ENCODE measurements at regions not wholly inside any gene's neighbourhood (a gene's known extent, or its start where the extent isn't known, plus 50 kb on each side); places are given as distances from the start of the nearest gene placed in this dataset.
A peak's percentile ranks its signal among the peaks of the same experiment; 100 is the strongest.

- Histone ChIP-seq H3K9ac (ENCODE audit: low read length) (no peak overlapping the region), H3K27me3 (ENCODE audit: insufficient read depth, low read length, poor library complexity) (no peaks in the 10 kb centered on the region), H3K4me2 (ENCODE audit: low read length) (no peak overlapping the region), H3K4me1 (ENCODE audit: control insufficient read depth, low read depth, low read length) (no peaks in the 10 kb centered on the region), H3K4ac (ENCODE audit: low read depth, low read length) (no peak overlapping the region), H3K4me3 (ENCODE audit: low read length) (no peak overlapping the region), H3K79me2 (ENCODE audit: control insufficient read depth, insufficient read depth, low read length) (no peaks in the 10 kb centered on the region), H3K79me1 (ENCODE audit: low read length) (no peaks in the 10 kb centered on the region), H2BK15ac (replicated peaks; ENCODE audit: low read depth) (no peak overlapping the region), H4K5ac (ENCODE audit: low read length) (no peak overlapping the region), H2BK5ac (ENCODE audit: low read length) (no peak overlapping the region), H3K18ac (ENCODE audit: low read length) (no peak overlapping the region), H2AK5ac (ENCODE audit: low read length) (no peak overlapping the region), H3K56ac (ENCODE audit: low read length) (no peak overlapping the region), H3K27ac (ENCODE audit: low read depth, low read length) (no peak overlapping the region), H4K8ac (ENCODE audit: low read depth, low read length) (no peak overlapping the region), H3K36me3 (ENCODE audit: control insufficient read depth, insufficient read depth, low read length) (no peaks in the 10 kb centered on the region), H3K23ac (ENCODE audit: low read length) (no peak overlapping the region), H2BK120ac (ENCODE audit: low read depth, low read length) (no peak overlapping the region)
- DNase-seq, result no peak
- no CpG with 5 or more reads among the region's 7 CpGs for WGBS (ENCODE audit: extremely low coverage, insufficient coverage, low lambda C conversion rate)
Observed at GRCh38 chr6:99092461-99092860, 144.7 kb upstream of the FBXL4 start.

- H3K79me1 ChIP-seq (ENCODE audit: low read length), result no peaks in the 10 kb centered on the region
- H4K8ac ChIP-seq (ENCODE audit: low read depth, low read length), result no peak overlapping the region
- no peak overlapping the region for H2BK15ac ChIP-seq (replicated peaks; ENCODE audit: low read depth)
- H2AK5ac ChIP-seq (ENCODE audit: low read length), result no peak overlapping the region
- no peak overlapping the region for H3K9ac ChIP-seq (ENCODE audit: low read length)
- no peak for DNase-seq
- H3K36me3 ChIP-seq (ENCODE audit: control insufficient read depth, insufficient read depth, low read length), result no peaks in the 10 kb centered on the region
- H3K79me2 ChIP-seq (ENCODE audit: control insufficient read depth, insufficient read depth, low read length), result no peaks in the 10 kb centered on the region
- no peak overlapping the region for H3K23ac ChIP-seq (ENCODE audit: low read length)
- no peak overlapping the region for H3K4me2 ChIP-seq (ENCODE audit: low read length)
- H3K27me3 ChIP-seq (ENCODE audit: insufficient read depth, low read length, poor library complexity), result no peaks in the 10 kb centered on the region
- no peak overlapping the region for H4K5ac ChIP-seq (ENCODE audit: low read length)
- no CpG with 5 or more reads among the region's 5 CpGs for WGBS (ENCODE audit: extremely low coverage, insufficient coverage, low lambda C conversion rate)
- no peak overlapping the region for H3K27ac ChIP-seq (ENCODE audit: low read depth, low read length)
- no peak overlapping the region for H3K56ac ChIP-seq (ENCODE audit: low read length)
- no peak overlapping the region for H2BK120ac ChIP-seq (ENCODE audit: low read depth, low read length)
- no peak overlapping the region for H2BK5ac ChIP-seq (ENCODE audit: low read length)
- H3K18ac ChIP-seq (ENCODE audit: low read length), result no peak overlapping the region
- H3K4me1 ChIP-seq (ENCODE audit: control insufficient read depth, low read depth, low read length), result peaks cover under 1% of the 10 kb centered on the region
- H3K4me3 ChIP-seq (ENCODE audit: low read length), result no peak overlapping the region
- H3K4ac ChIP-seq (ENCODE audit: low read depth, low read length), result no peak overlapping the region
Observed at GRCh38 chr6:99091985-99092384, 144.2 kb upstream of the FBXL4 start.

GRCh38 chr6:99080191-99080590 lies 132.4 kb upstream of the FBXL4 start:
- no peaks in the 10 kb centered on the region for H3K27me3 ChIP-seq (ENCODE audit: insufficient read depth, low read length, poor library complexity)

GRCh38 chr6:99079058-99079457 lies 131.3 kb upstream of the FBXL4 start:
- Histone ChIP-seq H3K79me2 (ENCODE audit: control insufficient read depth, insufficient read depth, low read length) (no peaks in the 10 kb centered on the region), H3K4me2 (ENCODE audit: low read length) (no peak overlapping the region), H3K27me3 (ENCODE audit: insufficient read depth, low read length, poor library complexity) (no peaks in the 10 kb centered on the region), H3K4ac (ENCODE audit: low read depth, low read length) (no peak overlapping the region), H3K36me3 (ENCODE audit: control insufficient read depth, insufficient read depth, low read length) (no peaks in the 10 kb centered on the region), H2BK120ac (ENCODE audit: low read depth, low read length) (no peak overlapping the region), H2AK5ac (ENCODE audit: low read length) (no peak overlapping the region), H4K8ac (ENCODE audit: low read depth, low read length) (no peak overlapping the region), H3K4me1 (ENCODE audit: control insufficient read depth, low read depth, low read length) (no peaks in the 10 kb centered on the region), H3K9ac (ENCODE audit: low read length) (no peak overlapping the region), H2BK5ac (ENCODE audit: low read length) (no peak overlapping the region), H3K79me1 (ENCODE audit: low read length) (no peaks in the 10 kb centered on the region), H2BK15ac (replicated peaks; ENCODE audit: low read depth) (no peak overlapping the region), H3K27ac (ENCODE audit: low read depth, low read length) (no peak overlapping the region), H3K18ac (ENCODE audit: low read length) (no peak overlapping the region), H3K23ac (ENCODE audit: low read length) (no peak overlapping the region), H3K56ac (ENCODE audit: low read length) (no peak overlapping the region), H3K4me3 (ENCODE audit: low read length) (no peak overlapping the region), H4K5ac (ENCODE audit: low read length) (no peak overlapping the region)
- DNase-seq, result no peak
- no CpG with 5 or more reads among the region's 2 CpGs for WGBS (ENCODE audit: extremely low coverage, insufficient coverage, low lambda C conversion rate)

More at GRCh38 chr6:99080191-99080590, 132.4 kb upstream of the FBXL4 start:
- H3K4me3 ChIP-seq (ENCODE audit: low read length), result no peak overlapping the region
- no peak overlapping the region for H2BK5ac ChIP-seq (ENCODE audit: low read length)
- H4K8ac ChIP-seq (ENCODE audit: low read depth, low read length), result no peak overlapping the region
- no peak overlapping the region for H2BK15ac ChIP-seq (replicated peaks; ENCODE audit: low read depth)
- no peak overlapping the region for H3K18ac ChIP-seq (ENCODE audit: low read length)
- H3K4me1 ChIP-seq (ENCODE audit: control insufficient read depth, low read depth, low read length), result no peaks in the 10 kb centered on the region
- no peak overlapping the region for H3K27ac ChIP-seq (ENCODE audit: low read depth, low read length)
- no peak overlapping the region for H3K4me2 ChIP-seq (ENCODE audit: low read length)
- DNase-seq, result no peak
- no peaks in the 10 kb centered on the region for H3K36me3 ChIP-seq (ENCODE audit: control insufficient read depth, insufficient read depth, low read length)
- H3K23ac ChIP-seq (ENCODE audit: low read length), result no peak overlapping the region
- no peak overlapping the region for H3K4ac ChIP-seq (ENCODE audit: low read depth, low read length)
- no peaks in the 10 kb centered on the region for H3K79me1 ChIP-seq (ENCODE audit: low read length)
- H2BK120ac ChIP-seq (ENCODE audit: low read depth, low read length), result no peak overlapping the region
- no CpG with 5 or more reads among the region's 2 CpGs for WGBS (ENCODE audit: extremely low coverage, insufficient coverage, low lambda C conversion rate)
- H3K9ac ChIP-seq (ENCODE audit: low read length), result no peak overlapping the region
- no peak overlapping the region for H4K5ac ChIP-seq (ENCODE audit: low read length)
- H3K56ac ChIP-seq (ENCODE audit: low read length), result no peak overlapping the region
- H3K79me2 ChIP-seq (ENCODE audit: control insufficient read depth, insufficient read depth, low read length), result no peaks in the 10 kb centered on the region
- no peak overlapping the region for H2AK5ac ChIP-seq (ENCODE audit: low read length)

GRCh38 chr6:99073223-99073622 lies 125.5 kb upstream of the FBXL4 start:
- Histone ChIP-seq H3K36me3 (ENCODE audit: control insufficient read depth, insufficient read depth, low read length) (no peaks in the 10 kb centered on the region), H2BK120ac (ENCODE audit: low read depth, low read length) (no peak overlapping the region), H3K4ac (ENCODE audit: low read depth, low read length) (no peak overlapping the region), H3K27me3 (ENCODE audit: insufficient read depth, low read length, poor library complexity) (no peaks in the 10 kb centered on the region), H4K5ac (ENCODE audit: low read length) (no peak overlapping the region), H3K9ac (ENCODE audit: low read length) (no peak overlapping the region), H3K27ac (ENCODE audit: low read depth, low read length) (no peak overlapping the region), H3K4me1 (ENCODE audit: control insufficient read depth, low read depth, low read length) (no peaks in the 10 kb centered on the region), H2BK5ac (ENCODE audit: low read length) (no peak overlapping the region), H3K79me2 (ENCODE audit: control insufficient read depth, insufficient read depth, low read length) (no peaks in the 10 kb centered on the region), H3K4me2 (ENCODE audit: low read length) (no peak overlapping the region), H4K8ac (ENCODE audit: low read depth, low read length) (peak overlapping the region; percentile 39), H3K56ac (ENCODE audit: low read length) (no peak overlapping the region), H3K4me3 (ENCODE audit: low read length) (no peak overlapping the region), H2BK15ac (replicated peaks; ENCODE audit: low read depth) (no peak overlapping the region), H3K23ac (ENCODE audit: low read length) (no peak overlapping the region), H3K18ac (ENCODE audit: low read length) (no peak overlapping the region), H2AK5ac (ENCODE audit: low read length) (no peak overlapping the region), H3K79me1 (ENCODE audit: low read length) (no peaks in the 10 kb centered on the region)
- no peak for DNase-seq
- WGBS (ENCODE audit: extremely low coverage, insufficient coverage, low lambda C conversion rate), result no CpG with 5 or more reads among the region's 4 CpGs

GRCh38 chr6:99066044-99066443 lies 118.3 kb upstream of the FBXL4 start:
- no peak overlapping the region for H3K4me3 ChIP-seq (ENCODE audit: low read length)
- no peak overlapping the region for H4K8ac ChIP-seq (ENCODE audit: low read depth, low read length)

More at GRCh38 chr6:99066044-99066443, 118.3 kb upstream of the FBXL4 start:
- Histone ChIP-seq H3K79me1 (ENCODE audit: low read length) (no peaks in the 10 kb centered on the region), H3K27me3 (ENCODE audit: insufficient read depth, low read length, poor library complexity) (no peaks in the 10 kb centered on the region), H4K5ac (ENCODE audit: low read length) (no peak overlapping the region), H3K56ac (ENCODE audit: low read length) (no peak overlapping the region), H3K18ac (ENCODE audit: low read length) (no peak overlapping the region), H3K4ac (ENCODE audit: low read depth, low read length) (no peak overlapping the region), H2BK120ac (ENCODE audit: low read depth, low read length) (no peak overlapping the region), H3K4me1 (ENCODE audit: control insufficient read depth, low read depth, low read length) (no peaks in the 10 kb centered on the region), H3K27ac (ENCODE audit: low read depth, low read length) (no peak overlapping the region), H2AK5ac (ENCODE audit: low read length) (no peak overlapping the region), H2BK5ac (ENCODE audit: low read length) (no peak overlapping the region), H3K4me2 (ENCODE audit: low read length) (no peak overlapping the region), H3K23ac (ENCODE audit: low read length) (no peak overlapping the region), H3K9ac (ENCODE audit: low read length) (no peak overlapping the region), H2BK15ac (replicated peaks; ENCODE audit: low read depth) (no peak overlapping the region), H3K79me2 (ENCODE audit: control insufficient read depth, insufficient read depth, low read length) (no peaks in the 10 kb centered on the region), H3K36me3 (ENCODE audit: control insufficient read depth, insufficient read depth, low read length) (no peaks in the 10 kb centered on the region)
- no peak for DNase-seq
- no CpG with 5 or more reads among the region's 3 CpGs for WGBS (ENCODE audit: extremely low coverage, insufficient coverage, low lambda C conversion rate)
